GM12892 (cell line): ENCODE measurements at regions not wholly inside any gene's neighbourhood (a gene's known extent, or its start where the extent isn't known, plus 50 kb on each side); places are given as distances from the start of the nearest gene placed in this dataset.

Source experiments
- POLR2A ChIP-seq: IDR thresholded peaks from 2 replicates; pipeline ENCODE4 v1.6.1; 2011; ENCODE audit warnings: low read depth, low read length, control low read depth
- POLR2AphosphoS5 ChIP-seq: IDR thresholded peaks from 2 replicates; pipeline ENCODE4 v1.6.1; 2011; ENCODE audit warnings: low read depth, low read length, control low read depth
- TAF1 ChIP-seq: IDR thresholded peaks from 2 replicates; pipeline ENCODE4 v1.6.1; 2011; ENCODE audit warnings: low read depth, mild to moderate bottlenecking, control low read depth, low read length, borderline replicate concordance

DNA sequence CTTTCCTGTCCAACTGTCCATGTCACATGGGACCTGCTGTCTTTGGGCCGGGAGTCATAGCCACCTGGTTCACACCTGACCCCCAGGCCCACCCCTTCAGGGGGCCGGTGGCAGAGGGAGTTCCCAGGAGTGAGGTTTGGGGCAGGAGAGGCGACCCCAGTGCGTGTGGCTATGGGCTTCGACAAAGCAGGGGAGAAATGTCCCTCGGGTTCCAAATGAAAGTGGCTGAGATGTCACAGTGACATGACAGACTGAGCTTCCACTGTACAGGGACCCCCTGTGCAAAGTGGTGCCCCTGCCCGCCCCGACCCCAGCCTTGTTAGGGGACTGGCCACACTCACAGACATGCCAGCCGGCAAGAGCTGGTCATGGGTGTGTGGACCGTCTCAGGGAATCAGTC, 1297.0 kb downstream of the BRD1 start:
- TF ChIP-seq POLR2A (no peak), POLR2AphosphoS5 (no peak), TAF1 (no peak)
